ENCODE measurements at regions not wholly inside any gene's neighbourhood (a gene's known extent, or its start where the extent isn't known, plus 50 kb on each side); places are given as distances from the start of the nearest gene placed in this dataset.

- H2AFZ ChIP-seq (ENCODE audit: low read length) = no peak overlapping the region
- H3K4me3 ChIP-seq (ENCODE audit: low read length) = no peak overlapping the region
- H3K4me1 ChIP-seq (ENCODE audit: low read length) = no peaks in the 10 kb centered on the region
- H3K9ac ChIP-seq (ENCODE audit: low read length) = no peak overlapping the region
- H3K27me3 ChIP-seq (ENCODE audit: low read length) = no peaks in the 10 kb centered on the region
- no peaks in the 10 kb centered on the region for H3K79me2 ChIP-seq (ENCODE audit: low read length)
- no peak for DNase-seq
- no peak overlapping the region for H3K27ac ChIP-seq (ENCODE audit: low read length)
- no peaks in the 10 kb centered on the region for H3K36me3 ChIP-seq (ENCODE audit: insufficient read depth, low read length)
- no peaks in the 10 kb centered on the region for H3K9me3 ChIP-seq (ENCODE audit: low read length)
- H3K9me2 ChIP-seq (replicated peaks; ENCODE audit: insufficient read depth, low read length) = no peaks in the 10 kb centered on the region
- H4K20me1 ChIP-seq (ENCODE audit: insufficient read depth, low read depth, low read length) = no peaks in the 10 kb centered on the region
- no peak overlapping the region for H3K4me2 ChIP-seq (ENCODE audit: low read depth, low read length, poor library complexity, severe bottlenecking)
These were observed 830.5 kb upstream of the KLHL29 start for GRCh38 chr2:22554453-22554852.

- no peak for DNase-seq
- H3K4me1 ChIP-seq (ENCODE audit: low read length) = no peaks in the 10 kb centered on the region
- no peaks in the 10 kb centered on the region for H3K9me3 ChIP-seq (ENCODE audit: low read length)
- H2AFZ ChIP-seq (ENCODE audit: low read length) = no peak overlapping the region
- H3K4me3 ChIP-seq (ENCODE audit: low read length) = no peak overlapping the region
- H3K4me2 ChIP-seq (ENCODE audit: low read depth, low read length, poor library complexity, severe bottlenecking) = no peak overlapping the region
- no peak overlapping the region for H3K27ac ChIP-seq (ENCODE audit: low read length)
- H3K27me3 ChIP-seq (ENCODE audit: low read length) = no peaks in the 10 kb centered on the region
- H4K20me1 ChIP-seq (ENCODE audit: insufficient read depth, low read depth, low read length) = no peaks in the 10 kb centered on the region
- H3K9me2 ChIP-seq (replicated peaks; ENCODE audit: insufficient read depth, low read length) = no peaks in the 10 kb centered on the region
- no peaks in the 10 kb centered on the region for H3K36me3 ChIP-seq (ENCODE audit: insufficient read depth, low read length)
- no peaks in the 10 kb centered on the region for H3K79me2 ChIP-seq (ENCODE audit: low read length)
- no peak overlapping the region for H3K9ac ChIP-seq (ENCODE audit: low read length)
These were observed 827.6 kb upstream of the KLHL29 start for GRCh38 chr2:22557406-22557805.

- H3K9me3 ChIP-seq (ENCODE audit: low read length) = no peaks in the 10 kb centered on the region
- no peaks in the 10 kb centered on the region for H4K20me1 ChIP-seq (ENCODE audit: insufficient read depth, low read depth, low read length)
- no peak overlapping the region for H3K27ac ChIP-seq (ENCODE audit: low read length)
- no peak overlapping the region for H3K4me3 ChIP-seq (ENCODE audit: low read length)
- no peaks in the 10 kb centered on the region for H3K36me3 ChIP-seq (ENCODE audit: insufficient read depth, low read length)
- H3K27me3 ChIP-seq (ENCODE audit: low read length) = no peaks in the 10 kb centered on the region
- H3K4me2 ChIP-seq (ENCODE audit: low read depth, low read length, poor library complexity, severe bottlenecking) = no peak overlapping the region
- DNase-seq = no peak
- H3K4me1 ChIP-seq (ENCODE audit: low read length) = no peaks in the 10 kb centered on the region
- no peaks in the 10 kb centered on the region for H3K9me2 ChIP-seq (replicated peaks; ENCODE audit: insufficient read depth, low read length)
- H3K79me2 ChIP-seq (ENCODE audit: low read length) = no peaks in the 10 kb centered on the region
- no peak overlapping the region for H2AFZ ChIP-seq (ENCODE audit: low read length)
- no peak overlapping the region for H3K9ac ChIP-seq (ENCODE audit: low read length)
These were observed 825.0 kb upstream of the KLHL29 start for GRCh38 chr2:22560021-22560420.

- no peak overlapping the region for H2AFZ ChIP-seq (ENCODE audit: low read length)
- H3K79me2 ChIP-seq (ENCODE audit: low read length) = no peaks in the 10 kb centered on the region
- no peak overlapping the region for H3K9ac ChIP-seq (ENCODE audit: low read length)
- H3K9me2 ChIP-seq (replicated peaks; ENCODE audit: insufficient read depth, low read length) = no peaks in the 10 kb centered on the region
- no peak overlapping the region for H3K27ac ChIP-seq (ENCODE audit: low read length)
- H3K27me3 ChIP-seq (ENCODE audit: low read length) = 0 out of 2 replicates have a peak, but pooled peaks cover 3% of the 10 kb centered on the region
- no peaks in the 10 kb centered on the region; the same call in 1 of the 2 replicates for H3K36me3 ChIP-seq (ENCODE audit: insufficient read depth, low read length)
- DNase-seq = no peak
- H3K9me3 ChIP-seq (ENCODE audit: low read length) = peaks cover 17% of the 10 kb centered on the region
- no peaks in the 10 kb centered on the region for H3K4me1 ChIP-seq (ENCODE audit: low read length)
- H4K20me1 ChIP-seq (ENCODE audit: insufficient read depth, low read depth, low read length) = no peaks in the 10 kb centered on the region
- no peak overlapping the region for H3K4me3 ChIP-seq (ENCODE audit: low read length)
- H3K4me2 ChIP-seq (ENCODE audit: low read depth, low read length, poor library complexity, severe bottlenecking) = no peak overlapping the region
These were observed 805.6 kb upstream of the KLHL29 start for GRCh38 chr2:22579341-22579740.

- no peak overlapping the region for H3K9ac ChIP-seq (ENCODE audit: low read length)
- no peaks in the 10 kb centered on the region; the same call in 1 of the 2 replicates for H3K36me3 ChIP-seq (ENCODE audit: insufficient read depth, low read length)
- H3K9me3 ChIP-seq (ENCODE audit: low read length) = peaks cover 20% of the 10 kb centered on the region
- H3K9me2 ChIP-seq (replicated peaks; ENCODE audit: insufficient read depth, low read length) = no peaks in the 10 kb centered on the region
- no peaks in the 10 kb centered on the region for H4K20me1 ChIP-seq (ENCODE audit: insufficient read depth, low read depth, low read length)
- H3K79me2 ChIP-seq (ENCODE audit: low read length) = no peaks in the 10 kb centered on the region
- H3K4me1 ChIP-seq (ENCODE audit: low read length) = no peaks in the 10 kb centered on the region
- H3K27me3 ChIP-seq (ENCODE audit: low read length) = 0 out of 2 replicates have a peak, but pooled peaks cover 4% of the 10 kb centered on the region
- no peak overlapping the region for H2AFZ ChIP-seq (ENCODE audit: low read length)
- H3K4me3 ChIP-seq (ENCODE audit: low read length) = no peak overlapping the region
- H3K27ac ChIP-seq (ENCODE audit: low read length) = no peak overlapping the region
- no peak overlapping the region for H3K4me2 ChIP-seq (ENCODE audit: low read depth, low read length, poor library complexity, severe bottlenecking)
- no peak for DNase-seq
These were observed 802.9 kb upstream of the KLHL29 start for GRCh38 chr2:22582107-22582506.

- no peak overlapping the region for H3K27ac ChIP-seq (ENCODE audit: low read length)
- no peaks in the 10 kb centered on the region for H3K9me2 ChIP-seq (replicated peaks; ENCODE audit: insufficient read depth, low read length)
- H2AFZ ChIP-seq (ENCODE audit: low read length) = no peak overlapping the region
- no peaks in the 10 kb centered on the region for H4K20me1 ChIP-seq (ENCODE audit: insufficient read depth, low read depth, low read length)
- no peaks in the 10 kb centered on the region for H3K36me3 ChIP-seq (ENCODE audit: insufficient read depth, low read length)
- no peak overlapping the region for H3K4me3 ChIP-seq (ENCODE audit: low read length)
- no peaks in the 10 kb centered on the region for H3K27me3 ChIP-seq (ENCODE audit: low read length)
- no peaks in the 10 kb centered on the region for H3K9me3 ChIP-seq (ENCODE audit: low read length)
- H3K9ac ChIP-seq (ENCODE audit: low read length) = no peak overlapping the region
- no peaks in the 10 kb centered on the region for H3K4me1 ChIP-seq (ENCODE audit: low read length)
- no peak overlapping the region for H3K4me2 ChIP-seq (ENCODE audit: low read depth, low read length, poor library complexity, severe bottlenecking)
- H3K79me2 ChIP-seq (ENCODE audit: low read length) = no peaks in the 10 kb centered on the region
- DNase-seq = no peak
These were observed 788.7 kb upstream of the KLHL29 start for GRCh38 chr2:22596306-22596705.

GRCh38 chr2:22600156-22600555, 784.8 kb upstream of the KLHL29 start:
- DNase-seq = no peak
- H3K27me3 ChIP-seq (ENCODE audit: low read length) = no peaks in the 10 kb centered on the region

GRCh38 chr2:22600999-22601398, 784.0 kb upstream of the KLHL29 start:
- no peaks in the 10 kb centered on the region for H3K27me3 ChIP-seq (ENCODE audit: low read length)
- no peaks in the 10 kb centered on the region for H3K79me2 ChIP-seq (ENCODE audit: low read length)
- DNase-seq = no peak
- no peak overlapping the region for H3K9ac ChIP-seq (ENCODE audit: low read length)
- no peaks in the 10 kb centered on the region for H3K36me3 ChIP-seq (ENCODE audit: insufficient read depth, low read length)
- H4K20me1 ChIP-seq (ENCODE audit: insufficient read depth, low read depth, low read length) = no peaks in the 10 kb centered on the region
- no peaks in the 10 kb centered on the region for H3K9me2 ChIP-seq (replicated peaks; ENCODE audit: insufficient read depth, low read length)
- no peaks in the 10 kb centered on the region for H3K4me1 ChIP-seq (ENCODE audit: low read length)
- H3K4me2 ChIP-seq (ENCODE audit: low read depth, low read length, poor library complexity, severe bottlenecking) = no peak overlapping the region
- no peak overlapping the region for H3K4me3 ChIP-seq (ENCODE audit: low read length)
- no peak overlapping the region for H2AFZ ChIP-seq (ENCODE audit: low read length)
- H3K9me3 ChIP-seq (ENCODE audit: low read length) = no peaks in the 10 kb centered on the region
- no peak overlapping the region for H3K27ac ChIP-seq (ENCODE audit: low read length)

More at GRCh38 chr2:22600156-22600555, 784.8 kb upstream of the KLHL29 start:
- Histone ChIP-seq H3K4me1 (ENCODE audit: low read length) (no peaks in the 10 kb centered on the region), H3K9me2 (replicated peaks; ENCODE audit: insufficient read depth, low read length) (no peaks in the 10 kb centered on the region), H2AFZ (ENCODE audit: low read length) (no peak overlapping the region), H3K36me3 (ENCODE audit: insufficient read depth, low read length) (no peaks in the 10 kb centered on the region), H3K27ac (ENCODE audit: low read length) (no peak overlapping the region), H3K9me3 (ENCODE audit: low read length) (no peaks in the 10 kb centered on the region), H3K9ac (ENCODE audit: low read length) (no peak overlapping the region), H3K4me2 (ENCODE audit: low read depth, low read length, poor library complexity, severe bottlenecking) (no peak overlapping the region), H3K4me3 (ENCODE audit: low read length) (no peak overlapping the region), H3K79me2 (ENCODE audit: low read length) (no peaks in the 10 kb centered on the region), H4K20me1 (ENCODE audit: insufficient read depth, low read depth, low read length) (no peaks in the 10 kb centered on the region)

GRCh38 chr2:22604136-22604535, 780.8 kb upstream of the KLHL29 start:
- Histone ChIP-seq H3K79me2 (ENCODE audit: low read length) (no peaks in the 10 kb centered on the region), H3K9me2 (replicated peaks; ENCODE audit: insufficient read depth, low read length) (no peaks in the 10 kb centered on the region), H3K27ac (ENCODE audit: low read length) (no peak overlapping the region), H3K36me3 (ENCODE audit: insufficient read depth, low read length) (no peaks in the 10 kb centered on the region), H3K4me1 (ENCODE audit: low read length) (no peaks in the 10 kb centered on the region), H3K9me3 (ENCODE audit: low read length) (no peaks in the 10 kb centered on the region), H4K20me1 (ENCODE audit: insufficient read depth, low read depth, low read length) (no peaks in the 10 kb centered on the region), H3K27me3 (ENCODE audit: low read length) (no peaks in the 10 kb centered on the region), H3K4me3 (ENCODE audit: low read length) (no peak overlapping the region), H3K9ac (ENCODE audit: low read length) (no peak overlapping the region), H2AFZ (ENCODE audit: low read length) (no peak overlapping the region), H3K4me2 (ENCODE audit: low read depth, low read length, poor library complexity, severe bottlenecking) (no peak overlapping the region)
- no peak for DNase-seq

Measured in Karpas-422 (cell line).